Body of pancreas (tissue), 4 donors: ENCODE measurements at regions not wholly inside any gene's neighbourhood (a gene's known extent, or its start where the extent isn't known, plus 50 kb on each side); places are given as distances from the start of the nearest gene placed in this dataset.

Experiments used
- CTCF ChIP-seq, 7 experiments: fragments of 450-650 bp in 4 of 7; fragments of 200-600 bp in 3 of 7; sonication (generic) in 3 of 7; IDR thresholded peaks; one replicate each; pipeline ENCODE4 v1.5.1; 2016 to 2019; ENCODE audit warnings: antibody characterized with exemption in 7 of 7
- POLR2A ChIP-seq, 3 donors: fragments of 450-650 bp; IDR thresholded peaks; one replicate each; pipeline ENCODE4 v1.6.1; 2016; ENCODE audit warnings: antibody characterized with exemption in 3 of 3, mild to moderate bottlenecking in 2 of 3

DNA sequence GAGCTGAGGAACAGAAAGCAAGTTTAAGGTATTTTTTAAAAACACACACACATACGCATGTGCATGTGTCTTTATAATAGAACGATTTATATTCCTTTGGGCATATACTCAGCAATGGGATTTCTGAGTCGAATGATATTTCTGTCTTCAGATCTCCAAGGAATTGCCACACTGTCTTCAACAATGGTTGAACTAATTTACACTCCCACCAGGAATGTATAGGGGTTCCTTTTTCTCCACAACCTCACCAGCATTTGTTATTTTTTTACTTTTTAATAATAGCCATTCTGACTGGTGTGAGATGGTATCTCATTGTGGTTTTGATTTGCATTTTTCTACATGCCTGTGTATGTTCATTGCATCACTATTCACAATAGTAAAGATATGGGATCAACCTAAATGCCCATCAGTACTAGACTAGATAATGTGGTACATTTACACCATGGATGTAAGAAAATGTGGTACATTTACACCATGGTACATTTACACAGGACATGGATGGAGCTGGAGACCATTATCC lies 60.3 kb upstream of the MAP3K1 start:
- TF ChIP-seq CTCF (IDR thresholded peaks at IDR 0.05) (no peak), POLR2A (IDR thresholded peaks at IDR 0.05) (no peak)
